HCT116 (cell line): ENCODE measurements at regions not wholly inside any gene's neighbourhood (a gene's known extent, or its start where the extent isn't known, plus 50 kb on each side); places are given as distances from the start of the nearest gene placed in this dataset.

ENCODE experiments used
- ATAC-seq: fragments of 200-7000 bp; cut with Tn5 transposase; 2 replicates; pipeline ENCODE4 v1.9.1; 2020; ENCODE audit warnings: mild to moderate bottlenecking, moderate library complexity
- BruUV-seq: library from RNA; stranded (reverse); fragments of 400-500 nt; replicated peaks from 2 replicates; lab custom pipeline; 2021; lab: Mats Ljungman, UMichigan
- CTCF ChIA-PET: fragments of 300-600 bp; sonication (Branson Sonifier 250); formaldehyde crosslinking; loops from one replicate; lab custom pipeline; 2021; ENCODE audit warnings: antibody characterized with exemption; lab: Charles Lee
- POLR2A ChIA-PET: fragments of 300-600, 350-600 bp; sonication (Branson Sonifier 250); formaldehyde crosslinking; loops from one replicate; lab custom pipeline; 2021; ENCODE audit warnings: antibody characterized with exemption; lab: Charles Lee
- RAD21 ChIA-PET, 2 experiments: fragments of 300-600 bp; sonication (Branson Sonifier 250); formaldehyde crosslinking; loops; one replicate each; lab custom pipeline; 2023; ENCODE audit warnings: low total read pairs in 2 of 2; ENCODE audit not compliant: uncharacterized antibody in 2 of 2, unreplicated experiment in 2 of 2, low non-redundant PET in 1 of 2; lab: Charles Lee
- DNase-seq: peaks from one replicate; pipeline ENCODE4 v3.0.0-alpha.2; 2010; ENCODE audit warnings: low read depth, low spot score
- H2AFZ ChIP-seq: fragments of 200-600 bp; shearing (Covaris generic), sonication (generic); 2 replicates; pipeline ENCODE4 v1.6.1; 2017; ENCODE audit warnings: low read depth, mixed run types, mixed read lengths, antibody characterized with exemption, low read length; ENCODE audit not compliant: poor library complexity, severe bottlenecking
- H3K27ac ChIP-seq: 2 replicates; pipeline ENCODE4 v1.5.1; 2012; ENCODE audit warnings: low read depth, low read length
- H3K27me3 ChIP-seq: fragments of 200-600 bp; sonication (generic); 2 replicates; pipeline ENCODE4 v1.6.1; 2016; ENCODE audit warnings: mixed run types, low read length, mixed read lengths; ENCODE audit not compliant: insufficient read depth
- H3K36me3 ChIP-seq, 2 experiments: fragments of 200-500 bp in 1 of 2; fragments of 200-600 bp in 1 of 2; sonication (Bioruptor generic) in 1 of 2; sonication (generic) in 1 of 2; 2 replicates each; pipeline versions ENCODE4 v1.5.1 to v1.6.1; 2014 to 2016; ENCODE audit warnings: low read length in 2 of 2, inconsistent platforms in 1 of 2, mixed read lengths in 1 of 2, mixed run types in 1 of 2; ENCODE audit not compliant: insufficient read depth in 2 of 2, control insufficient read depth in 1 of 2
- H3K4me1 ChIP-seq, 2 experiments: fragments of 200-600 bp in 1 of 2; sonication (generic) in 1 of 2; 2 replicates each; pipeline versions ENCODE4 v1.5.1 to v1.6.1; 2012 to 2017; ENCODE audit warnings: low read length in 2 of 2, inconsistent platforms in 1 of 2, mild to moderate bottlenecking in 1 of 2, mixed read lengths in 1 of 2, mixed run types in 1 of 2, moderate library complexity in 1 of 2; ENCODE audit not compliant: insufficient read depth in 2 of 2, control insufficient read depth in 1 of 2
- H3K4me2 ChIP-seq: fragments of 200-600 bp; sonication (generic); 2 replicates; pipeline ENCODE4 v1.6.1; 2017; ENCODE audit warnings: mixed run types, low read length, mixed read lengths
- H3K4me3 ChIP-seq, 2 experiments: fragments of 200-600 bp in 1 of 2; sonication (generic) in 1 of 2; replicated peaks in 1 of 2; 2 replicates each; pipeline ENCODE4 v1.5.1; 2011 to 2016; ENCODE audit warnings: low read length in 2 of 2, control low read depth in 1 of 2, low read depth in 1 of 2, mild to moderate bottlenecking in 1 of 2, mixed read lengths in 1 of 2, mixed run types in 1 of 2
- H3K79me2 ChIP-seq: fragments of 200-600 bp; sonication (generic); 2 replicates; pipeline ENCODE4 v1.6.1; 2017; ENCODE audit warnings: mild to moderate bottlenecking, mixed run types, low read length, moderate library complexity, mixed read lengths; ENCODE audit not compliant: insufficient read depth
- H3K9ac ChIP-seq: fragments of 200-600 bp; sonication (generic); 2 replicates; pipeline ENCODE4 v1.6.1; 2016; ENCODE audit warnings: low read length, mixed read lengths
- H3K9me2 ChIP-seq: fragments of 200-600 bp; sonication (generic), shearing (Covaris generic); 2 replicates; pipeline ENCODE4 v1.6.1; 2017; ENCODE audit warnings: mixed run types, mild to moderate bottlenecking, moderate library complexity; ENCODE audit not compliant: insufficient read depth
- H3K9me3 ChIP-seq, 2 experiments: fragments of 200-500 bp in 1 of 2; fragments of 200-600 bp in 1 of 2; sonication (Bioruptor generic) in 1 of 2; sonication (generic) in 1 of 2; 2 replicates each; pipeline ENCODE4 v1.6.1; 2014 to 2017; ENCODE audit warnings: low read length in 2 of 2, mixed read lengths in 2 of 2, inconsistent platforms in 1 of 2, low read depth in 1 of 2, mild to moderate bottlenecking in 1 of 2, mixed run types in 1 of 2, moderate library complexity in 1 of 2; ENCODE audit not compliant: control insufficient read depth in 1 of 2, insufficient read depth in 1 of 2
- H4K20me1 ChIP-seq: fragments of 200-600 bp; sonication (generic), shearing (Covaris generic); 2 replicates; pipeline ENCODE4 v1.6.1; 2017; ENCODE audit warnings: mixed run types, mild to moderate bottlenecking, moderate library complexity; ENCODE audit not compliant: insufficient read depth
- CBX3 ChIP-seq: IDR thresholded peaks from 2 replicates; pipeline ENCODE4 v1.6.1; 2012; ENCODE audit warnings: low read depth
- EZH2phosphoT487 ChIP-seq: fragments of 200-600 bp; IDR thresholded peaks from 2 replicates; pipeline ENCODE4 v1.6.1; 2018; ENCODE audit warnings: antibody characterized with exemption, borderline replicate concordance
- JUND ChIP-seq: IDR thresholded peaks from 2 replicates; pipeline ENCODE4 v1.6.1; 2012
- SIN3A ChIP-seq: IDR thresholded peaks from 2 replicates; pipeline ENCODE4 v1.6.1; 2012; ENCODE audit warnings: low read depth
- SRF ChIP-seq: IDR thresholded peaks from 2 replicates; pipeline ENCODE4 v1.6.1; 2012; ENCODE audit warnings: low read depth
- YY1 ChIP-seq: IDR thresholded peaks from 2 replicates; pipeline ENCODE4 v1.6.1; 2011; ENCODE audit warnings: low read length, low read depth, moderate library complexity, mild to moderate bottlenecking; ENCODE audit not compliant: insufficient replicate concordance; ENCODE audit errors: extremely low read depth
- intact Hi-C: fragments of 100-400 bp; cut with micrococcal nuclease; formaldehyde crosslinking; loops from 2 replicates; pipeline ENCODE4 v1.10.0; 2022
- TF ChIP-seq, protein P1 (sequence below): IDR thresholded peaks from 2 replicates; pipeline ENCODE4 v1.6.1; 2012
- TF ChIP-seq, protein P2 (sequence below): IDR thresholded peaks from 2 replicates; pipeline ENCODE4 v1.6.1; 2012
- TF ChIP-seq, protein P3 (sequence below): IDR thresholded peaks from 2 replicates; pipeline ENCODE4 v1.6.1; 2011; ENCODE audit warnings: mild to moderate bottlenecking, low read length, moderate library complexity; ENCODE audit not compliant: insufficient replicate concordance; ENCODE audit errors: extremely low read depth

DNA sequence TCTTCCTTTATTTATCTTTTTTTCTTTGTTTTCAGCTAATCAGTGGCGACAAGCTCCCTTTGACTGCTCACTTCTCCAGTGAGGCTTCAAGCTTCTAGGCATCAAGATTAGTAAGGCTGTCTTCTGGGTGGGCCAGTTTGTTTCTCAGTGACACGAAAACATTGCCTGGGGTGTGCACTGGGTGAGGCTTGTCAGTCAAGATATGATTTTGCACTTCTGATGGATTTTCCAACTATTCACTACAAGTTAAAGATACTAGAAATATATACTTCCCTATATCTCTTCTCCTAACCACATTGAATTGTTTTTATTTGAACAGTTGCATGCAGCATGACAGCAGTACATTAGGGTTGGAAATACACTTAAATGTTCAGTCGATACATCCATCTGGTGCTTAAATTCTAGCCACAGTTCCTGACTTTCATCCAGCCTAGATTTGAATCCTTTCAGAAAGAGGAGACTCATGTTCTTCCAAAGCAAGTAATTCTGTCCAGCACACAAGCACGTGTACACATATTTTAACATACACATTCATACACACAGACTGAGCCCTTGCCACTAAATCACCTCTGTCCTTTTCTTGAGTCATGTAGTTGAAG lies 275.6 kb upstream of the NOVA1 start:
- no peak for TF ChIP-seq CBX3
- no peak for TF ChIP-seq EZH2phosphoT487
- TF ChIP-seq, protein P1, sequence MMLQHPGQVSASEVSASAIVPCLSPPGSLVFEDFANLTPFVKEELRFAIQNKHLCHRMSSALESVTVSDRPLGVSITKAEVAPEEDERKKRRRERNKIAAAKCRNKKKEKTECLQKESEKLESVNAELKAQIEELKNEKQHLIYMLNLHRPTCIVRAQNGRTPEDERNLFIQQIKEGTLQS: no peak
- no peak for TF ChIP-seq SIN3A
- TF ChIP-seq SRF: no peak
- Histone ChIP-seq H3K9me3 (peaks cover 5 to 22% of the 10 kb centered on the region in 2 experiments; a peak in 2 of 4 replicates), H3K36me3 (no peaks in the 10 kb centered on the region), H3K27ac (no peak overlapping the region), H3K79me2 (no peaks in the 10 kb centered on the region), H2AFZ (no peak overlapping the region), H4K20me1 (no peaks in the 10 kb centered on the region), H3K27me3 (no peaks in the 10 kb centered on the region), H3K9ac (no peak overlapping the region), H3K4me1 (no peaks in the 10 kb centered on the region), H3K4me3 (no peak overlapping the region), H3K9me2 (no peaks in the 10 kb centered on the region), H3K4me2 (no peak overlapping the region)
- CTCF ChIA-PET: no interaction called here
- BruUV-seq: no TSS peak
- DNase-seq (no peak), ATAC-seq (no peak)
- RAD21 ChIA-PET: no interaction called here
- POLR2A ChIA-PET: no interaction called here
- intact Hi-C loops: no loop called here

DNA sequence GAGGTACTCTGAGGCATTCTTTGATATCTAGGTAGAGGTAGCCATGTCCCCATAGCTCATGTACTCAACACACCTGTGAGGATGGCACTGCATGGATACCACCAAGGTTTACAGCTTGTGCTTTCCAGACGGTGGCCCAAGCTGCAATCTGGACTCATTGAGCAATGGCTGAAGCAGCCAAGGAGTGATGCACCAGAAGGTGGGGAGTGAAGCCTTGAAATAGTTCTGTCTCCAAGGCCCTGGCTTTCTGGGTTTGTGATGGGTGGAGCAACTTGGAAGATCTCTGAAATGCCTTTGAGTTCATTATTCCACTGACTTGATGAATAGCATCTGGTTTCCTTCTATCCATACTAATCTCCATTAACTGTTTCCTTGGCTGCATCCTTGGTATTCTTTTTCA lies 290.0 kb upstream of the NOVA1 start:
- CTCF ChIA-PET: no interaction called here

More for the DNA sequence above, 290.0 kb upstream of the NOVA1 start:
- RAD21 ChIA-PET: no interaction called here
- Histone ChIP-seq H3K27ac (no peak overlapping the region), H3K27me3 (no peaks in the 10 kb centered on the region), H3K9ac (no peak overlapping the region), H3K4me3 (no peak overlapping the region), H3K4me2 (no peak overlapping the region), H4K20me1 (no peaks in the 10 kb centered on the region), H3K4me1 (no peaks in the 10 kb centered on the region), H2AFZ (no peak overlapping the region), H3K79me2 (no peaks in the 10 kb centered on the region)
- POLR2A ChIA-PET: no interaction called here
- ATAC-seq (no peak), DNase-seq (no peak)
- no TSS peak for BruUV-seq
- TF ChIP-seq, protein P2, sequence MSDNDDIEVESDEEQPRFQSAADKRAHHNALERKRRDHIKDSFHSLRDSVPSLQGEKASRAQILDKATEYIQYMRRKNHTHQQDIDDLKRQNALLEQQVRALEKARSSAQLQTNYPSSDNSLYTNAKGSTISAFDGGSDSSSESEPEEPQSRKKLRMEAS: no peak
- TF ChIP-seq, protein P1: no peak
- TF ChIP-seq SIN3A (no peak), JUND (no peak), YY1 (no peak)
- TF ChIP-seq, protein P3, sequence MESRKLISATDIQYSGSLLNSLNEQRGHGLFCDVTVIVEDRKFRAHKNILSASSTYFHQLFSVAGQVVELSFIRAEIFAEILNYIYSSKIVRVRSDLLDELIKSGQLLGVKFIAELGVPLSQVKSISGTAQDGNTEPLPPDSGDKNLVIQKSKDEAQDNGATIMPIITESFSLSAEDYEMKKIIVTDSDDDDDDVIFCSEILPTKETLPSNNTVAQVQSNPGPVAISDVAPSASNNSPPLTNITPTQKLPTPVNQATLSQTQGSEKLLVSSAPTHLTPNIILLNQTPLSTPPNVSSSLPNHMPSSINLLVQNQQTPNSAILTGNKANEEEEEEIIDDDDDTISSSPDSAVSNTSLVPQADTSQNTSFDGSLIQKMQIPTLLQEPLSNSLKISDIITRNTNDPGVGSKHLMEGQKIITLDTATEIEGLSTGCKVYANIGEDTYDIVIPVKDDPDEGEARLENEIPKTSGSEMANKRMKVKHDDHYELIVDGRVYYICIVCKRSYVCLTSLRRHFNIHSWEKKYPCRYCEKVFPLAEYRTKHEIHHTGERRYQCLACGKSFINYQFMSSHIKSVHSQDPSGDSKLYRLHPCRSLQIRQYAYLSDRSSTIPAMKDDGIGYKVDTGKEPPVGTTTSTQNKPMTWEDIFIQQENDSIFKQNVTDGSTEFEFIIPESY: no peak
- TF ChIP-seq, all 23 proteins: peak for 0
- H3K9me2 ChIP-seq: no peaks in the 10 kb centered on the region
- H3K9me3 ChIP-seq: peaks cover 12% of the 10 kb centered on the region in 2 experiments; a peak in 3 of 4 replicates
- intact Hi-C loops: no loop called here
- H3K36me3 ChIP-seq: no peaks in the 10 kb centered on the region
